SW480 (cell line): ENCODE measurements at regions not wholly inside any gene's neighbourhood (a gene's known extent, or its start where the extent isn't known, plus 50 kb on each side); places are given as distances from the start of the nearest gene placed in this dataset.
"Not testable (repeated sequence)": the region's sequence is repeated elsewhere in the genome, so short reads cannot be mapped to it uniquely, and the experiment has no call there.

Source experiments
- DNase-seq: peaks from one replicate; pipeline ENCODE4 v3.0.0-alpha.2; 2016; ENCODE audit warnings: low spot score

- DNase-seq = no peak
Measured at GRCh38 chr12:91523831-91524230, 341.2 kb upstream of the DCN start.

GRCh38 chr12:91516695-91517047, 334.1 kb upstream of the DCN start:
- no peak for DNase-seq

- no peak for DNase-seq
Measured at GRCh38 chr12:91515944-91516694, 333.5 kb upstream of the DCN start.

GRCh38 chr12:91513313-91513712, 330.7 kb upstream of the DCN start:
- DNase-seq = no peak

GRCh38 chr12:91511795-91512420, 329.3 kb upstream of the DCN start:
- no peak for DNase-seq

- no peak for DNase-seq
Measured at GRCh38 chr12:91507754-91508153, 325.1 kb upstream of the DCN start.

GRCh38 chr12:91506452-91506851, 323.8 kb upstream of the DCN start:
- no peak for DNase-seq

GRCh38 chr12:91505006-91505405, 322.4 kb upstream of the DCN start:
- no peak for DNase-seq

GRCh38 chr12:91502208-91502607, 319.6 kb upstream of the DCN start:
- no peak for DNase-seq

- no peak for DNase-seq
Measured at GRCh38 chr12:91496337-91496736, 313.7 kb upstream of the DCN start.

- DNase-seq = no peak
Measured at GRCh38 chr12:91493308-91493707, 310.7 kb upstream of the DCN start.

- DNase-seq = no peak
Measured at GRCh38 chr12:91492648-91493047, 310.0 kb upstream of the DCN start.

- no peak for DNase-seq
Measured at GRCh38 chr12:91490667-91491311, 308.2 kb upstream of the DCN start.

GRCh38 chr12:91483471-91483985, 300.9 kb upstream of the DCN start:
- DNase-seq = no peak

- no peak for DNase-seq
Measured at GRCh38 chr12:91482231-91482630, 299.6 kb upstream of the DCN start.

GRCh38 chr12:91478500-91478899, 295.9 kb upstream of the DCN start:
- no peak for DNase-seq

- DNase-seq = no peak
Measured at GRCh38 chr12:91467686-91468085, 285.1 kb upstream of the DCN start.

GRCh38 chr12:91461061-91461460, 278.4 kb upstream of the DCN start:
- DNase-seq = no peak

- DNase-seq = no peak
Measured at GRCh38 chr12:91460469-91460868, 277.9 kb upstream of the DCN start.

GRCh38 chr12:91455321-91455720, 272.7 kb upstream of the DCN start:
- no peak for DNase-seq

GRCh38 chr12:91454179-91454578, 271.6 kb upstream of the DCN start:
- DNase-seq = no peak

- DNase-seq = not testable (repeated sequence)
Measured at GRCh38 chr12:91452464-91452863, 269.8 kb upstream of the DCN start.
